Endothelial cell (in vitro differentiated cells): ENCODE measurements at regions not wholly inside any gene's neighbourhood (a gene's known extent, or its start where the extent isn't known, plus 50 kb on each side); places are given as distances from the start of the nearest gene placed in this dataset.

Experiments
- DNase-seq: peaks from one replicate; pipeline ENCODE4 v3.0.0; 2021; ENCODE audit warnings: low spot score
- H3K27ac Mint-ChIP-seq: one replicate; pipeline ENCODE4 v1.8.0; 2021; ENCODE audit warnings: mixed read lengths, inconsistent platforms; ENCODE audit not compliant: unreplicated experiment
- H3K27me3 Mint-ChIP-seq: one replicate; pipeline ENCODE4 v1.8.0; 2021; ENCODE audit warnings: mild to moderate bottlenecking, moderate library complexity, mixed read lengths, inconsistent platforms; ENCODE audit not compliant: unreplicated experiment
- H3K36me3 Mint-ChIP-seq: one replicate; pipeline ENCODE4 v1.8.0; 2021; ENCODE audit warnings: mild to moderate bottlenecking, low read depth, mixed read lengths, inconsistent platforms; ENCODE audit not compliant: unreplicated experiment
- H3K4me1 Mint-ChIP-seq: one replicate; pipeline ENCODE4 v1.8.0; 2021; ENCODE audit warnings: mild to moderate bottlenecking, mixed read lengths, inconsistent platforms; ENCODE audit not compliant: unreplicated experiment
- H3K4me3 Mint-ChIP-seq: one replicate; pipeline ENCODE4 v1.8.0; 2021; ENCODE audit warnings: mild to moderate bottlenecking, mixed read lengths, inconsistent platforms; ENCODE audit not compliant: unreplicated experiment
- H3K9me3 Mint-ChIP-seq: one replicate; pipeline ENCODE4 v1.8.0; 2021; ENCODE audit warnings: mixed read lengths, inconsistent platforms; ENCODE audit not compliant: unreplicated experiment
- TF ChIP-seq, protein P1 (sequence below): fragments of 200-600 bp; sonication (generic); IDR thresholded peaks from one replicate; pipeline ENCODE4 v1.5.0; 2021; ENCODE audit warnings: antibody characterized with exemption; ENCODE audit not compliant: unreplicated experiment

DNA sequence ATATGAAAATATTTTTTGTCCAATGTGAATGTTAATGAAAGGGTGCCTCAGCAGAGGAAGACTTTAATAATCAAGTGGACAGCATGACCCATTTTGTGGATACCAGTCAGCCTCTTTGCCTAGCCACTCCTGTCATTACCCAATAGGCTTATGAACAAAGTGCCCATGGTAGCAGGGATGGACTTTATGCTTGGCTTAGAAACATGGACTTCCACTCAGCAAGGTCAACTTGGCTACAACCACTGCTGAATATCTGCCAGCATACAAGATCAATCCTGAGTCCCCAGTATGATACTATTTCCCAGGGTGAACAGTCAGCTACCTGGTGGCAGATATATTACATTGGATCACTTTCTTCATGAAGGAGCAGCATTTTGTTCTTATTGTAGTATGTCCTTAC lies 56.7 kb upstream of the NXF3 start:
- TF ChIP-seq, protein P1, sequence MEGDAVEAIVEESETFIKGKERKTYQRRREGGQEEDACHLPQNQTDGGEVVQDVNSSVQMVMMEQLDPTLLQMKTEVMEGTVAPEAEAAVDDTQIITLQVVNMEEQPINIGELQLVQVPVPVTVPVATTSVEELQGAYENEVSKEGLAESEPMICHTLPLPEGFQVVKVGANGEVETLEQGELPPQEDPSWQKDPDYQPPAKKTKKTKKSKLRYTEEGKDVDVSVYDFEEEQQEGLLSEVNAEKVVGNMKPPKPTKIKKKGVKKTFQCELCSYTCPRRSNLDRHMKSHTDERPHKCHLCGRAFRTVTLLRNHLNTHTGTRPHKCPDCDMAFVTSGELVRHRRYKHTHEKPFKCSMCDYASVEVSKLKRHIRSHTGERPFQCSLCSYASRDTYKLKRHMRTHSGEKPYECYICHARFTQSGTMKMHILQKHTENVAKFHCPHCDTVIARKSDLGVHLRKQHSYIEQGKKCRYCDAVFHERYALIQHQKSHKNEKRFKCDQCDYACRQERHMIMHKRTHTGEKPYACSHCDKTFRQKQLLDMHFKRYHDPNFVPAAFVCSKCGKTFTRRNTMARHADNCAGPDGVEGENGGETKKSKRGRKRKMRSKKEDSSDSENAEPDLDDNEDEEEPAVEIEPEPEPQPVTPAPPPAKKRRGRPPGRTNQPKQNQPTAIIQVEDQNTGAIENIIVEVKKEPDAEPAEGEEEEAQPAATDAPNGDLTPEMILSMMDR: no peak
- DNase-seq: no peak
- Mint-ChIP-seq H3K27me3 (no peaks in the 10 kb centered on the region), H3K36me3 (no peaks in the 10 kb centered on the region), H3K9me3 (no peaks in the 10 kb centered on the region), H3K4me3 (no peak overlapping the region), H3K27ac (no peak overlapping the region), H3K4me1 (no peaks in the 10 kb centered on the region)

DNA sequence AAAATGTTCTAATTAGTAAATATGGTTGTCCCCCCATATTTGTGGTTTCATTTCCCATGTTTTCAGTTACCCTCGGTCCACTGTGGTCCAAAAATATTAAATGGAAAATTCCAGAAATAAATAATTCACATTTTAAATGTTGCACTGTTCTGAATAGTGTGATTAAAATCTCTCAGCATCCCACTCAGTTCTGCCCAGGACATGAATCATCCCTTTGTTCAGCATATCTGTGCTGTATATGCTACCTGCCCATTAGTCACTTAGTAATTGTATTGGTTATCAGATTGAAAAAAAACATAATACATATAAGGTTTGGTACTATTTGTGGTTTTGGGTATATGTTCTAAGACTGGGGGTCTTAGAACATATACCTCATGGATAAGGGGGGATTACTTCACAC lies 55.1 kb upstream of the NXF3 start:
- Mint-ChIP-seq H3K27me3 (no peaks in the 10 kb centered on the region), H3K9me3 (no peaks in the 10 kb centered on the region), H3K36me3 (no peaks in the 10 kb centered on the region), H3K27ac (no peak overlapping the region), H3K4me1 (no peaks in the 10 kb centered on the region), H3K4me3 (no peak overlapping the region)
- DNase-seq: no peak
- TF ChIP-seq, protein P1: no peak
